NB4 (cell line): ENCODE measurements at regions not wholly inside any gene's neighbourhood (a gene's known extent, or its start where the extent isn't known, plus 50 kb on each side); places are given as distances from the start of the nearest gene placed in this dataset.

Experiments used
- MYC ChIP-seq: IDR thresholded peaks from 2 replicates; pipeline ENCODE4 v1.6.1; 2011; ENCODE audit warnings: low read depth, low read length
- TF ChIP-seq, protein P1 (sequence below): IDR thresholded peaks from one replicate; pipeline ENCODE4 v1.5.1; 2012; ENCODE audit warnings: low read depth, low read length

DNA sequence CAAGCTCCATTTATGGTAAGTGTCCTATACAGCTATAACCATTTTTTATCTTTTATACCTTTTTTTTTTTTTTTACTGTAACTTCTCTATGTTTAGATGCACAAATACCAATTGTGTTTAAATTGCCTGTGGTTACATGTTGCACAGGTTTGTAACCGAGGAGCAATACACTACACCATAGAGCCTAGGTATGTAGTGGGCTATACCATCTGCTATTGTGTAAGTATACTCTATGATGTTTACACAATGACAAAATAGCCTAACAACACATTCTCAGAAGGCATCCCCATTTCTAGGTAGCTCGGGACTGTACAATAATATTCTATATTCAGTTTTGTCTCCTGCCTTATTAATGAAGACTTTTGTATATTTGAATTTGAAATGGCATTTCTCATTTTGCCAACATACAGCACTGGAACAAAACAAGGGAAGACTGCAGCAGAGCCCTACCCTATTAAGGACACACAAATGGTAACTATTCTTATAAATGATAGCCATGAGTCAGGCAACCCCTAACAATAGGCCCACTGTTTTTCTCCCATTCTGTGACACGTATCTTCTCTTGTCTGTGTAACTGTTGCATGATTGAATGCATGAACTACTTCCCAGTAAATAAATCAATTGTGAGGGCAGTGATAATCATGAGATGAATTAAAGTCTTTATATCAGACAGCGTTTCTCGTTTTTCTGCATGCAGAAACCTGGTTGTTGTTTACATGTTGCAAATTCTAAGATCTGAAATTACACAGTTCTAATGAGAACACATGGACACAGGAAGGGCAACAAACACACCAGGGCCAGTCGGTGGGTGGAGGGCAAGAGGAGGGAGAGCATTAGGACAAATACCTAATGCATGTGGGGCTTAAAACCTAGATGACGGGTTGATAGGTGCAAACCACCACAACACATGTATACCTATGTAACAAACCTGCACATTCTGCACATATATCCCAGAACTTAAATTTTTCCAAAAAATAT is 173.9 kb downstream of the EPM2A start:
- TF ChIP-seq MYC = no peak
- TF ChIP-seq, protein P1, sequence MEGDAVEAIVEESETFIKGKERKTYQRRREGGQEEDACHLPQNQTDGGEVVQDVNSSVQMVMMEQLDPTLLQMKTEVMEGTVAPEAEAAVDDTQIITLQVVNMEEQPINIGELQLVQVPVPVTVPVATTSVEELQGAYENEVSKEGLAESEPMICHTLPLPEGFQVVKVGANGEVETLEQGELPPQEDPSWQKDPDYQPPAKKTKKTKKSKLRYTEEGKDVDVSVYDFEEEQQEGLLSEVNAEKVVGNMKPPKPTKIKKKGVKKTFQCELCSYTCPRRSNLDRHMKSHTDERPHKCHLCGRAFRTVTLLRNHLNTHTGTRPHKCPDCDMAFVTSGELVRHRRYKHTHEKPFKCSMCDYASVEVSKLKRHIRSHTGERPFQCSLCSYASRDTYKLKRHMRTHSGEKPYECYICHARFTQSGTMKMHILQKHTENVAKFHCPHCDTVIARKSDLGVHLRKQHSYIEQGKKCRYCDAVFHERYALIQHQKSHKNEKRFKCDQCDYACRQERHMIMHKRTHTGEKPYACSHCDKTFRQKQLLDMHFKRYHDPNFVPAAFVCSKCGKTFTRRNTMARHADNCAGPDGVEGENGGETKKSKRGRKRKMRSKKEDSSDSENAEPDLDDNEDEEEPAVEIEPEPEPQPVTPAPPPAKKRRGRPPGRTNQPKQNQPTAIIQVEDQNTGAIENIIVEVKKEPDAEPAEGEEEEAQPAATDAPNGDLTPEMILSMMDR = no peak
